ENCODE measurements at regions not wholly inside any gene's neighbourhood (a gene's known extent, or its start where the extent isn't known, plus 50 kb on each side); places are given as distances from the start of the nearest gene placed in this dataset.

- H3K27ac ChIP-seq: no peak overlapping the region
- ATAC-seq (no peak), DNase-seq (no peak)
- intact Hi-C loops (cut with DNase I): no loop called here
- no peak for TF ChIP-seq POLR2A (IDR thresholded peaks at IDR 0.05)
- TF ChIP-seq CTCF (IDR thresholded peaks at IDR 0.05): no peak
- no peaks in the 10 kb centered on the region for H3K27me3 ChIP-seq
- no peaks in the 10 kb centered on the region for H3K4me1 ChIP-seq
- no peaks in the 10 kb centered on the region for H3K36me3 ChIP-seq (replicated peaks in 1 of 2; ENCODE audit: insufficient read depth in 1 of 2, low read depth in 2 of 2)
- no peak overlapping the region for H3K4me3 ChIP-seq
- H3K9me3 ChIP-seq: peaks cover 0 to 3% (median 0%) of the 10 kb centered on the region in 3 donors
- 84 to 86% methylated on average over 3 of the region's 3 CpGs for WGBS, 2 donors
Observed at GRCh38 chr15:53210653-53211052, 420.5 kb upstream of the ONECUT1 start.

GRCh38 chr15:53209396-53210042, 419.4 kb upstream of the ONECUT1 start:
- ATAC-seq (no peak), DNase-seq (no peak)
- H3K4me1 ChIP-seq: no peaks in the 10 kb centered on the region
- intact Hi-C loops (cut with DNase I): no loop called here
- H3K9me3 ChIP-seq: peaks cover 0 to 3% (median 0%) of the 10 kb centered on the region in 3 donors
- H3K4me3 ChIP-seq: no peak overlapping the region
- H3K27ac ChIP-seq: no peak overlapping the region
- no peaks in the 10 kb centered on the region for H3K36me3 ChIP-seq (replicated peaks in 1 of 2; ENCODE audit: insufficient read depth in 1 of 2, low read depth in 2 of 2)
- no peaks in the 10 kb centered on the region for H3K27me3 ChIP-seq
- 90 to 92% methylated on average over 9 of the region's 9 CpGs for WGBS, 2 donors
- TF ChIP-seq CTCF (IDR thresholded peaks at IDR 0.05): no peak

GRCh38 chr15:53208751-53209150, 418.6 kb upstream of the ONECUT1 start:
- DNase-seq: no peak
- no peaks in the 10 kb centered on the region for H3K36me3 ChIP-seq (replicated peaks in 1 of 2; ENCODE audit: insufficient read depth in 1 of 2, low read depth in 2 of 2)
- H3K4me1 ChIP-seq: peaks cover 3% of the 10 kb centered on the region
- no peak overlapping the region for H3K27ac ChIP-seq
- intact Hi-C loops (cut with DNase I): no loop called here
- H3K9me3 ChIP-seq: peaks cover 0 to 3% (median 0%) of the 10 kb centered on the region in 3 donors
- 75 to 79% methylated on average over 4 of the region's 4 CpGs for WGBS, 2 donors
- no peak for TF ChIP-seq POLR2A (IDR thresholded peaks at IDR 0.05)
- TF ChIP-seq CTCF (IDR thresholded peaks at IDR 0.05): no peak
- H3K4me3 ChIP-seq: no peak overlapping the region
- H3K27me3 ChIP-seq: no peaks in the 10 kb centered on the region
- ATAC-seq: no peak

GRCh38 chr15:53203454-53203853, 413.3 kb upstream of the ONECUT1 start:
- intact Hi-C loops (cut with DNase I): no loop called here
- 25 to 35% methylated on average over 4 of the region's 4 CpGs for WGBS, 2 donors
- H3K9me3 ChIP-seq: peaks cover 0 to 3% (median 0%) of the 10 kb centered on the region in 3 donors
- peaks cover 15% of the 10 kb centered on the region for H3K4me1 ChIP-seq
- H3K27me3 ChIP-seq: no peaks in the 10 kb centered on the region
- no peaks in the 10 kb centered on the region for H3K36me3 ChIP-seq (replicated peaks in 1 of 2; ENCODE audit: insufficient read depth in 1 of 2, low read depth in 2 of 2)
- peak overlapping the region in 1 of 4 donors; percentile 8 for H3K27ac ChIP-seq
- ATAC-seq (no peak), DNase-seq (peak; percentile 36 to 70 (median 46))
- no peak overlapping the region for H3K4me3 ChIP-seq
- TF ChIP-seq CTCF (IDR thresholded peaks at IDR 0.05): no peak
- no peak for TF ChIP-seq POLR2A (IDR thresholded peaks at IDR 0.05)

GRCh38 chr15:53202876-53203275, 412.7 kb upstream of the ONECUT1 start:
- ATAC-seq (no peak), DNase-seq (no peak)
- no peak overlapping the region for H3K4me3 ChIP-seq
- intact Hi-C loops (cut with DNase I): no loop called here
- H3K27ac ChIP-seq: no peak overlapping the region
- 67 to 82% methylated on average over 1 of the region's 1 CpG for WGBS, 2 donors
- no peaks in the 10 kb centered on the region for H3K36me3 ChIP-seq (replicated peaks in 1 of 2; ENCODE audit: insufficient read depth in 1 of 2, low read depth in 2 of 2)
- peaks cover 15% of the 10 kb centered on the region for H3K4me1 ChIP-seq
- no peaks in the 10 kb centered on the region for H3K27me3 ChIP-seq
- H3K9me3 ChIP-seq: peaks cover 0 to 3% (median 0%) of the 10 kb centered on the region in 3 donors
- TF ChIP-seq CTCF (IDR thresholded peaks at IDR 0.05) (no peak), POLR2A (IDR thresholded peaks at IDR 0.05) (no peak)
